ENCODE measurements at regions not wholly inside any gene's neighbourhood (a gene's known extent, or its start where the extent isn't known, plus 50 kb on each side); places are given as distances from the start of the nearest gene placed in this dataset.

DNA sequence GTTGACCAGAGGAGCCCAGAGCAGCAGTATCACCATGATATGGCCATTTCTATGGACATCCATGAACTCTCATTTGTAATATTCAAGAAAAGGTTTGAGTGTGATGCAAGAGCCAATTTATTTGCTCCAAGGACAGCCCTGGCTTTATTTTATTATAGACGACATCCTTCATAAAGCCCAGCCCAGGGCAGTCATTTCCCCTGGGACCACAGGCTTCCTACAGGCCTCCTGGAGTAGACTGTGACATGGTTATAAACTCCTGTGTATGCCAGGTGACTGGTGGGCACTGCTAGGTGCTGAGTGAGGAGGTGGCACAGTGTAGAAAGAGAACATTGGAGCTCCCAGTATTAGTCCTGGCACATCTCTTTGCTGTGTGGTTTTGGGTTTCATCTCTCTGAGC is 120.9 kb downstream of the UTP18 start:
- no peaks in the 10 kb centered on the region for H4K20me1 ChIP-seq (ENCODE audit: insufficient read depth)
- no peak for TF ChIP-seq EZH2 (IDR thresholded peaks at IDR 0.05; ENCODE audit: low read depth)
- TF ChIP-seq, protein P1, sequence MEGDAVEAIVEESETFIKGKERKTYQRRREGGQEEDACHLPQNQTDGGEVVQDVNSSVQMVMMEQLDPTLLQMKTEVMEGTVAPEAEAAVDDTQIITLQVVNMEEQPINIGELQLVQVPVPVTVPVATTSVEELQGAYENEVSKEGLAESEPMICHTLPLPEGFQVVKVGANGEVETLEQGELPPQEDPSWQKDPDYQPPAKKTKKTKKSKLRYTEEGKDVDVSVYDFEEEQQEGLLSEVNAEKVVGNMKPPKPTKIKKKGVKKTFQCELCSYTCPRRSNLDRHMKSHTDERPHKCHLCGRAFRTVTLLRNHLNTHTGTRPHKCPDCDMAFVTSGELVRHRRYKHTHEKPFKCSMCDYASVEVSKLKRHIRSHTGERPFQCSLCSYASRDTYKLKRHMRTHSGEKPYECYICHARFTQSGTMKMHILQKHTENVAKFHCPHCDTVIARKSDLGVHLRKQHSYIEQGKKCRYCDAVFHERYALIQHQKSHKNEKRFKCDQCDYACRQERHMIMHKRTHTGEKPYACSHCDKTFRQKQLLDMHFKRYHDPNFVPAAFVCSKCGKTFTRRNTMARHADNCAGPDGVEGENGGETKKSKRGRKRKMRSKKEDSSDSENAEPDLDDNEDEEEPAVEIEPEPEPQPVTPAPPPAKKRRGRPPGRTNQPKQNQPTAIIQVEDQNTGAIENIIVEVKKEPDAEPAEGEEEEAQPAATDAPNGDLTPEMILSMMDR (conservative IDR thresholded peaks at IDR 0.05), result no peak
- no peak for DNase-seq
- no peak overlapping the region for H3K4me3 ChIP-seq
- no TSS peak for BruUV-seq (replicated peaks)
- H3K4me2 ChIP-seq, result no peak overlapping the region
- no peaks in the 10 kb centered on the region for H3K79me2 ChIP-seq (ENCODE audit: low read depth)
- no peaks in the 10 kb centered on the region for H3K36me3 ChIP-seq (ENCODE audit: low read depth)
- H3K4me1 ChIP-seq (replicated peaks; ENCODE audit: insufficient read depth), result no peaks in the 10 kb centered on the region
- intact Hi-C loops (cut with micrococcal nuclease; ENCODE audit: unreplicated experiment), result no loop called here
- no peaks in the 10 kb centered on the region for H3K9me3 ChIP-seq (ENCODE audit: insufficient read depth, low read depth)
- CTCF ChIA-PET, result no interaction called here
- POLR2A ChIA-PET (ENCODE audit: unreplicated experiment), result no interaction called here
- H3K27me3 ChIP-seq (ENCODE audit: insufficient read depth, low read depth), result peaks cover 92% of the 10 kb centered on the region
- no peak overlapping the region for H2AFZ ChIP-seq
- no peak overlapping the region for H3K27ac ChIP-seq
- no peaks in the 10 kb centered on the region for H3F3A ChIP-seq (ENCODE audit: insufficient read depth, low read depth)
- 0 out of 2 replicates have a peak, but pooled peaks cover 3% of the 10 kb centered on the region for H3K9me2 ChIP-seq (ENCODE audit: insufficient read depth)

DNA sequence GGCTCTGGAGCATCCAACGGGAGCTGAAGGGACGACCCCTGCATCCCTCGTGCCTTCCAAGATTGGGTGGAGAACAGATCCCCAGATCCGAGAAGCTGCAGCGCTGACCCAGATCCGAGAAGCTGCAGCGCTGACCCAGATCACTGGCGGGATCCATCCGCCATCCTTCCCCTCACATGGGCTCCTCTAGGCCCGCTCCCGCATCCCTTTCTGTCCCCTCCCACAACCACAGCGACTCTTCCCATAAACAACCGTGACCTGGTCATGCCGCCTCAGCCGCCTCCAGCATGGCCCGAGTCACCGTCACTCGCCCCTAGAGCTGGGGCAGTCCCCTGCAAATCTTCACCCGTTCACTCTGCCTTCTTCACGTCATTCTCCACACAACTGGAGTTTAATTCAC is 124.9 kb downstream of the UTP18 start:
- Histone ChIP-seq H4K20me1 (ENCODE audit: insufficient read depth) (no peaks in the 10 kb centered on the region), H3K4me3 (no peak overlapping the region), H3K9me3 (ENCODE audit: insufficient read depth, low read depth) (no peaks in the 10 kb centered on the region), H3K79me2 (ENCODE audit: low read depth) (no peaks in the 10 kb centered on the region), H3K27me3 (ENCODE audit: insufficient read depth, low read depth) (peaks cover 98% of the 10 kb centered on the region), H3K4me1 (replicated peaks; ENCODE audit: insufficient read depth) (no peaks in the 10 kb centered on the region), H3K9me2 (ENCODE audit: insufficient read depth) (0 out of 2 replicates have a peak, but pooled peaks cover 3% of the 10 kb centered on the region), H2AFZ (no peak overlapping the region), H3K36me3 (ENCODE audit: low read depth) (no peaks in the 10 kb centered on the region), H3K4me2 (no peak overlapping the region), H3F3A (ENCODE audit: insufficient read depth, low read depth) (no peaks in the 10 kb centered on the region), H3K27ac (no peak overlapping the region)
- DNase-seq, result no peak
- no peak for TF ChIP-seq EZH2 (IDR thresholded peaks at IDR 0.05; ENCODE audit: low read depth)
- TF ChIP-seq, protein P1 (conservative IDR thresholded peaks at IDR 0.05), result no peak
- intact Hi-C loops (cut with micrococcal nuclease; ENCODE audit: unreplicated experiment), result no loop called here
- ChIA-PET CTCF (no interaction called here), POLR2A (ENCODE audit: unreplicated experiment) (no interaction called here)
- no TSS peak for BruUV-seq (replicated peaks)

DNA sequence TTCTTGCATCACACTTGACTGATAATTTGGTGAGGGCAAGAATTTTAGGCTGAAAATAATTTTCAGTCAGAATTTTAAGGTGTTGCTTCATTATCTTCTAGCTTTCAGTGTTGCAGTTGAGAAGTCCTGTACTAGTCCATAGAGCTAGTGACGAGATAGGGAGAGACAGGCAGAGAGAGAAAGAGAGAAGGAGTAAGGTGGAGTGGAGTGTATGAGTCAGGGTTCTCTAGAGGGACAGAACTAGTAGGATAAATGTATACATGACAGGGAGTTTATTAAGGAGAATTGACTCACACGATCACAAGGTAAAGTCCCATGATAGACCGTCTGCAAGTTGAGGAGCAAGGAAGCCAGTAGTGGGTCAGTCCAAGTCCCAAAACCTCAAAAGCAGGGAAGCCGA is 127.2 kb downstream of the UTP18 start:
- no peaks in the 10 kb centered on the region for H3K9me3 ChIP-seq (ENCODE audit: insufficient read depth, low read depth)
- H3K79me2 ChIP-seq (ENCODE audit: low read depth), result no peaks in the 10 kb centered on the region
- H3K36me3 ChIP-seq (ENCODE audit: low read depth), result no peaks in the 10 kb centered on the region
- intact Hi-C loops (cut with micrococcal nuclease; ENCODE audit: unreplicated experiment), result no loop called here
- H3K4me3 ChIP-seq, result no peak overlapping the region
- no TSS peak for BruUV-seq (replicated peaks)
- H3K27ac ChIP-seq, result no peak overlapping the region
- no peaks in the 10 kb centered on the region for H3K9me2 ChIP-seq (ENCODE audit: insufficient read depth)
- peaks cover 96% of the 10 kb centered on the region for H3K27me3 ChIP-seq (ENCODE audit: insufficient read depth, low read depth)
- no peak overlapping the region for H2AFZ ChIP-seq
- POLR2A ChIA-PET (ENCODE audit: unreplicated experiment), result no interaction called here
- no peaks in the 10 kb centered on the region for H3K4me1 ChIP-seq (replicated peaks; ENCODE audit: insufficient read depth)
- H3F3A ChIP-seq (ENCODE audit: insufficient read depth, low read depth), result no peaks in the 10 kb centered on the region
- TF ChIP-seq, protein P1 (conservative IDR thresholded peaks at IDR 0.05), result no peak
- no peak for TF ChIP-seq EZH2 (IDR thresholded peaks at IDR 0.05; ENCODE audit: low read depth)
- H3K4me2 ChIP-seq, result no peak overlapping the region
- CTCF ChIA-PET, result no interaction called here
- no peak for DNase-seq
- H4K20me1 ChIP-seq (ENCODE audit: insufficient read depth), result no peaks in the 10 kb centered on the region
